ENCODE measurements at regions not wholly inside any gene's neighbourhood (a gene's known extent, or its start where the extent isn't known, plus 50 kb on each side); places are given as distances from the start of the nearest gene placed in this dataset.

DNA sequence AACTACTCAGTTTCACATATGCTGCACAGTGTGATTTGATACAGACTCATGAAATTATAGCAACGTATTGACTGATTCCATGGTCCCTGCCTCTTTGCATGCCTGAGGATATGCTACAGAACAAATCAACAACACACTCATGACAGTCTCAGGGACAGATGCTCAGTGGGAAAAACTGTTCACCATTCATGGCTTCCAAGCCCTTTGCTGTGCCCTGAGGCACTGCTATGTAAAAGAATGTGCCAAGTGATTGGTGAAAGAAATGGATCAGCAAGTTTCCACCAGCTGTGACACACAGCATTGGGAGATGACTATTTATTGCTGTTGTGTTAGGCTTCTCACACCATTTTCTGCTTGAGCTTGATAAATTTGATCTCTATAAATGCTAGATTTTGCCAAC, 825.6 kb upstream of the INTU start:
- no peaks in the 10 kb centered on the region for H3K27me3 Mint-ChIP-seq (ENCODE audit: low read depth)
- H3K36me3 Mint-ChIP-seq (ENCODE audit: low read depth), result no peaks in the 10 kb centered on the region
- H3K4me3 Mint-ChIP-seq, result no peak overlapping the region
- H3K9me3 Mint-ChIP-seq, result no peaks in the 10 kb centered on the region
- TF ChIP-seq, protein P1, sequence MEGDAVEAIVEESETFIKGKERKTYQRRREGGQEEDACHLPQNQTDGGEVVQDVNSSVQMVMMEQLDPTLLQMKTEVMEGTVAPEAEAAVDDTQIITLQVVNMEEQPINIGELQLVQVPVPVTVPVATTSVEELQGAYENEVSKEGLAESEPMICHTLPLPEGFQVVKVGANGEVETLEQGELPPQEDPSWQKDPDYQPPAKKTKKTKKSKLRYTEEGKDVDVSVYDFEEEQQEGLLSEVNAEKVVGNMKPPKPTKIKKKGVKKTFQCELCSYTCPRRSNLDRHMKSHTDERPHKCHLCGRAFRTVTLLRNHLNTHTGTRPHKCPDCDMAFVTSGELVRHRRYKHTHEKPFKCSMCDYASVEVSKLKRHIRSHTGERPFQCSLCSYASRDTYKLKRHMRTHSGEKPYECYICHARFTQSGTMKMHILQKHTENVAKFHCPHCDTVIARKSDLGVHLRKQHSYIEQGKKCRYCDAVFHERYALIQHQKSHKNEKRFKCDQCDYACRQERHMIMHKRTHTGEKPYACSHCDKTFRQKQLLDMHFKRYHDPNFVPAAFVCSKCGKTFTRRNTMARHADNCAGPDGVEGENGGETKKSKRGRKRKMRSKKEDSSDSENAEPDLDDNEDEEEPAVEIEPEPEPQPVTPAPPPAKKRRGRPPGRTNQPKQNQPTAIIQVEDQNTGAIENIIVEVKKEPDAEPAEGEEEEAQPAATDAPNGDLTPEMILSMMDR (IDR thresholded peaks at IDR 0.05; ENCODE audit: unreplicated experiment in 3 of 3), result no peak
- H3K27ac Mint-ChIP-seq, result no peak overlapping the region
- no peaks in the 10 kb centered on the region for H3K4me1 Mint-ChIP-seq

DNA sequence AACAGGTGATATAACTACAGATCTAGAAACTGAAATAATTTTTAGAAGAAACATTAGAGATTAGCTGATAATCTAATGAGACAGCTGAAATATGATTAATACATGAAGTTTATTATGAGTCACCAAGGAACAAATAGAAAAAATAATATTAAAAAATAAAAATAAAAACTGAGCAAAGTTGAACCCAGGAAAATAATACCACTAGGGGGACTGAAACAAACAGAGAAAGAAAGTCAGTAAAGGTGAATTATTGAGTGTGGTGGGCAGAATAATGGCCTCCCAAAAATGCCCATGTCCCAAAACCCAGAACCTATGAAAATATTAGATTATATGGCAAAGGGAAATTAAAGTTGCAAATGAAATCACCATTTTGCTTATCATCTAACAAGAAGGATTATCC, 820.7 kb upstream of the INTU start:
- Mint-ChIP-seq H3K36me3 (ENCODE audit: low read depth) (no peaks in the 10 kb centered on the region), H3K27me3 (ENCODE audit: low read depth) (no peaks in the 10 kb centered on the region), H3K27ac (no peak overlapping the region), H3K9me3 (peaks cover 5% of the 10 kb centered on the region), H3K4me1 (no peaks in the 10 kb centered on the region), H3K4me3 (no peak overlapping the region)
- TF ChIP-seq, protein P1 (IDR thresholded peaks at IDR 0.05; ENCODE audit: unreplicated experiment in 3 of 3), result no peak

DNA sequence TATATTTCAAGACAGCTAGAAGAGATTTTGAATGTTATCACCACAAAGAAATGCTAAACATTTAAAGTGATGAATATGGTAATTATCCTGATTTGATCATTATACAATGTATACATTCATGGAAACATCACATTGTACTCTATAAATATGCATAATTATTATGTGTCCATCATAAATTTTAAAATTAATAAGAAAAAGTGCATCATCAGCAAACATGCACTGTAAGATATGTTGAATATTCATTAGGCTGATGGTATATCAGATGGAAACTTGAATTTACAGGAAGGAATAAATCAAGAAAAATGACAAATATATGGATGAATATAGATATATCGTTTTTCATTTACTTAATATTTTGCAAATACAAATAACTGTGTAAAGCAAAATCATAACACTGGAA, 812.1 kb upstream of the INTU start:
- Mint-ChIP-seq H3K4me1 (no peaks in the 10 kb centered on the region), H3K4me3 (no peak overlapping the region), H3K27me3 (ENCODE audit: low read depth) (no peaks in the 10 kb centered on the region), H3K36me3 (ENCODE audit: low read depth) (no peaks in the 10 kb centered on the region), H3K9me3 (peaks cover 2% of the 10 kb centered on the region), H3K27ac (no peak overlapping the region)
- TF ChIP-seq, protein P1 (IDR thresholded peaks at IDR 0.05; ENCODE audit: unreplicated experiment in 3 of 3), result no peak

DNA sequence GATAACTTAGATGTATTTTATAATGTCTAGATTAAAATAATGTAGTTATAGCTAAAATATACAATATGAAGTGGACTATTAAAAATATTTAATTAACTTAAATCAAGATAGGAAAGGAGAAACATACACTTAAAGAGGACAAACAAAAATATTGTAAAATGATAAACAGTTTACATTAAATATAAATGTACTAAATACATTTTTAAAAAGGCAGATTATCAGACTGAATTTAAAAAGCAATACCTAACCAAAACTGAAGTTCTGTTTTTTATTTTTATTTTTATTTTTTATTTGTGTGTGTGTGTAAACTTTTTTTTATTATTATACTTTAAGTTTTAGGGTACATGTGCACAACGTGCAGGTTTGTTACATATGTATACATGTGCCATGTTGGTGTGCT, 811.6 kb upstream of the INTU start:
- TF ChIP-seq, protein P1 (IDR thresholded peaks at IDR 0.05; ENCODE audit: unreplicated experiment in 3 of 3), result no peak
- peaks cover 2% of the 10 kb centered on the region for H3K9me3 Mint-ChIP-seq
- H3K27ac Mint-ChIP-seq, result no peak overlapping the region
- H3K4me3 Mint-ChIP-seq, result no peak overlapping the region
- no peaks in the 10 kb centered on the region for H3K36me3 Mint-ChIP-seq (ENCODE audit: low read depth)
- H3K4me1 Mint-ChIP-seq, result no peaks in the 10 kb centered on the region
- H3K27me3 Mint-ChIP-seq (ENCODE audit: low read depth), result no peaks in the 10 kb centered on the region

DNA sequence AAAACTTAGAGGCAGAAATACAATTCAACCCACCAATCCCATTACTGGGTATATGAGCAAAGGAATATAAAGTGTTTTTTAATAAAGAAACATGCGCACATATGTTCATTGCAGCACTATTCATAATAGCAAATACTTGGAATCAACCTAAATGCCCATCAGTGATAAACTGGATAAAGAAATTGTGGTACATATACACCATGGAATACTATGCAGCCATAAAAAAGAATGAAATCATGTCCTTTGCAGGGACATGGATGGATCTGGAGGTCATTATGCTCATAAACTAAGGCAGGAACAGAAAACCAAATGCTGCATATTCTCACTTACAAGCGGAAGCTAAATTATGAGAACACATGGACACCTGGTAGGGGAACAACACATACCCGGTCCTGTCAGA, 807.7 kb upstream of the INTU start:
- H3K27me3 Mint-ChIP-seq (ENCODE audit: low read depth), result no peaks in the 10 kb centered on the region
- TF ChIP-seq, protein P1 (IDR thresholded peaks at IDR 0.05; ENCODE audit: unreplicated experiment in 3 of 3), result no peak

DNA sequence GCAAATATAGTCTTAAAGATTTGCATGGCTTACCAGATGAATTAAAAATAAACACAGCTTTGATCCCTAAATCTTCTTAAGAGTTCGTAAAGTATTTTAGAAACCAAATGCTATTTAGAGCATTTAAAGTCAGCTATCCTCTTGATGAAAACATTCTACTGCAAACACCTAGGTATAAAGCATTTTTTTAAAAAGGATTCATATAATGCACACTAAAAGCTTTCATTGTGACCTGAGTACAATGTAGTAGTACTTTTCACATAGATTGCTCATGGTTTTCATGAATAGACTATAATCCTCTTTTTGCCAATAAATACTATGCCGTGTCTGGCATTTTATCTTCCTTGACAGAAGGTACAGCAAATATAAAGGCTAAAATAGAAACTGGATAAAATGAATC, 805.1 kb upstream of the INTU start:
- H3K9me3 Mint-ChIP-seq, result peaks cover 16% of the 10 kb centered on the region
- peaks cover 4% of the 10 kb centered on the region for H3K27me3 Mint-ChIP-seq (ENCODE audit: low read depth)
- no peak overlapping the region for H3K27ac Mint-ChIP-seq
- TF ChIP-seq, protein P1 (IDR thresholded peaks at IDR 0.05; ENCODE audit: unreplicated experiment in 3 of 3), result no peak
- no peak overlapping the region for H3K4me3 Mint-ChIP-seq
- H3K4me1 Mint-ChIP-seq, result no peaks in the 10 kb centered on the region
- H3K36me3 Mint-ChIP-seq (ENCODE audit: low read depth), result no peaks in the 10 kb centered on the region

More for the DNA sequence above, 807.7 kb upstream of the INTU start:
- H3K9me3 Mint-ChIP-seq, result peaks cover 2% of the 10 kb centered on the region
- H3K4me1 Mint-ChIP-seq, result no peaks in the 10 kb centered on the region
- no peak overlapping the region for H3K4me3 Mint-ChIP-seq
- no peaks in the 10 kb centered on the region for H3K36me3 Mint-ChIP-seq (ENCODE audit: low read depth)
- no peak overlapping the region for H3K27ac Mint-ChIP-seq

All from nephron (organoid).